Muscle layer of colon (tissue), 2 donors: ENCODE measurements at regions not wholly inside any gene's neighbourhood (a gene's known extent, or its start where the extent isn't known, plus 50 kb on each side); places are given as distances from the start of the nearest gene placed in this dataset.

Experiments
- H3K27ac ChIP-seq: one replicate; pipeline ENCODE4 v1.7.0; 2013; ENCODE audit warnings: low read depth, mild to moderate bottlenecking, low read length, moderate library complexity
- H3K27me3 ChIP-seq, 2 donors: one replicate each; pipeline ENCODE4 v1.7.0; 2013; ENCODE audit warnings: low read length in 2 of 2, mild to moderate bottlenecking in 2 of 2; ENCODE audit not compliant: insufficient read depth in 2 of 2, control insufficient read depth in 1 of 2
- H3K36me3 ChIP-seq: one replicate; pipeline ENCODE4 v1.7.0; 2013; ENCODE audit warnings: mild to moderate bottlenecking, low read length; ENCODE audit not compliant: insufficient read depth
- H3K4me1 ChIP-seq: one replicate; pipeline ENCODE4 v1.7.0; 2013; ENCODE audit warnings: mild to moderate bottlenecking, low read length; ENCODE audit not compliant: insufficient read depth
- H3K4me3 ChIP-seq, 2 donors: one replicate each; pipeline ENCODE4 v1.7.0; 2013; ENCODE audit warnings: low read length in 2 of 2, low read depth in 1 of 2, mild to moderate bottlenecking in 1 of 2, moderate library complexity in 1 of 2
- H3K9ac ChIP-seq: one replicate; pipeline ENCODE4 v1.7.0; 2013; ENCODE audit warnings: low read length
- H3K9me3 ChIP-seq: one replicate; pipeline ENCODE4 v1.7.0; 2013; ENCODE audit warnings: mild to moderate bottlenecking, low read length
- donor health status: abdominal sarcoma.
- donor health status: Adenocarcinoma of cecum.

DNA sequence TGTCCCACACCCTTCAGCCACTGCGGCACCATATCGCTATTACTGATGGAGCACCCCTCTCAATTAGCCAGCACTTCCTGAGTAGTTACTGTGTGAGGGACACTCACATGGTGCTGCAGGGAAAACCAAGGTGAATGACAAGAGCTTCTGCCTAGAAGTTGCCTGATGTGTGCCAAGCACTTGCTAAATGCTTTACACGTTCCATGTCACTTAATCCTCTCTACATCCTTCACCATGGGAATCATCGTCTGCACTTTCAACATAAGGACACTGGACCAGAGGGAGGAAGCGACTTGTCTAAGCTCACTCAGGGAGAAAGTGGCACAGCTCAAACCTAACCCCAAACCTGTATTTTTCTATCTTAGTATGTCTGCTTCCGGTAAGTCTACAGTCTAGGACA, 344.8 kb downstream of the SIPA1L2 start:
- no peaks in the 10 kb centered on the region for H3K9me3 ChIP-seq
- no peak overlapping the region for H3K9ac ChIP-seq
- no peak overlapping the region for H3K4me3 ChIP-seq
- H3K27ac ChIP-seq: no peak overlapping the region
- no peaks in the 10 kb centered on the region for H3K36me3 ChIP-seq
- H3K4me1 ChIP-seq: peaks cover 7% of the 10 kb centered on the region
- no peaks in the 10 kb centered on the region for H3K27me3 ChIP-seq

- Histone ChIP-seq H3K4me1 (peaks cover 7% of the 10 kb centered on the region), H3K9ac (no peak overlapping the region), H3K27me3 (no peaks in the 10 kb centered on the region), H3K27ac (no peak overlapping the region), H3K4me3 (no peak overlapping the region), H3K36me3 (no peaks in the 10 kb centered on the region), H3K9me3 (no peaks in the 10 kb centered on the region)
Observed at GRCh38 chr1:232283864-232284263, 346.1 kb downstream of the SIPA1L2 start.

- Histone ChIP-seq H3K27ac (no peak overlapping the region), H3K4me3 (no peak overlapping the region), H3K4me1 (no peaks in the 10 kb centered on the region), H3K9me3 (no peaks in the 10 kb centered on the region), H3K27me3 (no peaks in the 10 kb centered on the region), H3K36me3 (no peaks in the 10 kb centered on the region), H3K9ac (no peak overlapping the region)
Observed at GRCh38 chr1:232282498-232282897, 347.4 kb downstream of the SIPA1L2 start.

DNA sequence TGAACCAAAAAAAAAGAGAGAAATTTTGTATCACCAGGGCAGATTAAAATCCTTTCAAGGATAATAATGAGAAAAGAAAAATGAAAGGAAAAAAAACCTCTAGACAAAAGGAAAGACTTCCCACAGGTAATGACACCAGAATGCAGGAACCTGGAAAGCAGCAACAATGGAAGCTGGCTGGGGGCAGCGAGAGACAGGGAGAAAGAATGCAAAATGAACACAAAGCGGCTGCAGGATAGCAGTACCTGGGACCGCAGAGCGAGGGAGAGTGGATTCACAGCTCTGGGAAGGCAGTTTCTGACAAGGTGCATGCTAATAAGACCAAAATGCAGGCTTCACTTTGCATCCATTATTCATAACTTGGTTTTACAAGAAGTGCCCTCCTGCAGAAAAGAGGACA, 349.0 kb downstream of the SIPA1L2 start:
- H3K9me3 ChIP-seq: no peaks in the 10 kb centered on the region
- no peaks in the 10 kb centered on the region for H3K27me3 ChIP-seq
- no peak overlapping the region for H3K4me3 ChIP-seq
- no peaks in the 10 kb centered on the region for H3K36me3 ChIP-seq
- H3K9ac ChIP-seq: no peak overlapping the region
- no peak overlapping the region for H3K27ac ChIP-seq
- no peaks in the 10 kb centered on the region for H3K4me1 ChIP-seq

DNA sequence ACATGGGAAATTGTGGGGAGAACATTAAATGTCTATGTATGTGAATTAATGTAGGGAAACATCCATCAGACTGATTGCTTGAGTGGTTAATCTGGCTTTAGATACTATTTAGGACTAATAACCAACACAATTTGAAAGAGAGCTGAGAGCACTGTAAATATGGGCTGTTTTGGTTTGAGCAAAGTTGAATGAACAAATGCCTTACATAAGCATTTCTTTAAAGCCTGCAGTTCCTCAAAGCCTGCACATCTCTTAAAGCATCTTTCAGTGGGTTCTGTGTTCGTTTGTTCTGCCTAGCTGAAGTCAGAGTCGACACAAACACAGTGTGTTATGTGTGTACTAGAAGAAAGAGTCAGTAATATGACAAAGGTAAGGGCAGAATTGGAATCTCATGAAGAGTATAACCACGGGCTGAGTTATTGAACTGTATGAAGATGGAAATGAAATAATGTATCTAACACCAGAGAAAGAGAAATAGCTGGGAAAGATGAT, 350.0 kb downstream of the SIPA1L2 start:
- H3K9me3 ChIP-seq: no peaks in the 10 kb centered on the region
- H3K9ac ChIP-seq: no peak overlapping the region
- no peaks in the 10 kb centered on the region for H3K4me1 ChIP-seq
- H3K4me3 ChIP-seq: no peak overlapping the region
- H3K27me3 ChIP-seq: no peaks in the 10 kb centered on the region
- H3K27ac ChIP-seq: no peak overlapping the region
- no peaks in the 10 kb centered on the region for H3K36me3 ChIP-seq

DNA sequence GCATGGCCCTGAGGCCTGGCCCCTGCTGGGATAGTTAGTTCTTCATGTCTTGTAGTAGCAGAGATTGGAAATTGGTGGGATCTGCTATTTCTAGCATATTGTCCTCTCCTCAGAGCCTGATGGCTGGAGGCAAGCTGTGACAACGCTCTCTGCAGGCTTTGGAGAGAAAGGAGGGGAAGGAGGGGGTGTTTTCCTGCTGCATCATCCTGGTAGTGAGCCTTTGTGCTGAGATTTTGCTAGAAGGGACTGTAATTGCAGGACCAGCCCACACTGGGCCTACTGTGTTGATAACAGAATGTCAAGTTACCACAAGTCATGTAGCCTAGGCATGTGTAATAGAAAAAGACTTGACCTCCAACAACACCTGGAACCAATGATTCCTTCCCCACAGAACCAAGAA, 351.0 kb downstream of the SIPA1L2 start:
- H3K4me1 ChIP-seq: no peaks in the 10 kb centered on the region
- H3K9me3 ChIP-seq: no peaks in the 10 kb centered on the region
- H3K9ac ChIP-seq: no peak overlapping the region
- H3K36me3 ChIP-seq: no peaks in the 10 kb centered on the region
- H3K27me3 ChIP-seq: no peaks in the 10 kb centered on the region
- H3K4me3 ChIP-seq: no peak overlapping the region
- H3K27ac ChIP-seq: no peak overlapping the region

DNA sequence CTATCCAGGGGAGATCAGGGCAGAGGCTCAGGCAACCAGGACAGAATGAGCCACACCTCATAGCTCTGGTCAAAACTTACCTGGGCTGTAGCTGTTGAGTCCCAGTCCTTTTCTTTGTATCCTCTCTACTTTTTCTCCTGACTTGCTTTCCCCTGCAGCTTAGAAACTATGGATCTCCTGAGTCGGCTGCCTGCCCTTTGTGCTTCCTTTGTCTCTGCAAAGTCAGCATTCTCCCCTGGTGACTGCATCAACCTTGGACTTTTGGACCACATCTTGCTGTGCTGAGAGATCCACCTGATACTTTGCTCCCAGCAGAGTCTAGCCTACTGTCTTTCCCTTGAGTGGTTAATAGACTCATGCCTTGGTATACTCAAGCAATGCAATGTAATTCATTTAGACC, 353.3 kb downstream of the SIPA1L2 start:
- H3K27me3 ChIP-seq: no peaks in the 10 kb centered on the region
- H3K4me1 ChIP-seq: no peaks in the 10 kb centered on the region
- no peak overlapping the region for H3K27ac ChIP-seq
- no peaks in the 10 kb centered on the region for H3K9me3 ChIP-seq
- no peaks in the 10 kb centered on the region for H3K36me3 ChIP-seq
- H3K9ac ChIP-seq: no peak overlapping the region
- H3K4me3 ChIP-seq: no peak overlapping the region

- Histone ChIP-seq H3K27me3 (no peaks in the 10 kb centered on the region), H3K27ac (no peak overlapping the region), H3K4me1 (no peaks in the 10 kb centered on the region), H3K4me3 (no peak overlapping the region), H3K9ac (no peak overlapping the region), H3K36me3 (no peaks in the 10 kb centered on the region), H3K9me3 (no peaks in the 10 kb centered on the region)
Observed at GRCh38 chr1:232274999-232275710, 354.8 kb downstream of the SIPA1L2 start.

- Histone ChIP-seq H3K36me3 (no peaks in the 10 kb centered on the region), H3K4me3 (no peak overlapping the region), H3K27me3 (no peaks in the 10 kb centered on the region)
Observed at GRCh38 chr1:232274236-232274855, 355.6 kb downstream of the SIPA1L2 start.

DNA sequence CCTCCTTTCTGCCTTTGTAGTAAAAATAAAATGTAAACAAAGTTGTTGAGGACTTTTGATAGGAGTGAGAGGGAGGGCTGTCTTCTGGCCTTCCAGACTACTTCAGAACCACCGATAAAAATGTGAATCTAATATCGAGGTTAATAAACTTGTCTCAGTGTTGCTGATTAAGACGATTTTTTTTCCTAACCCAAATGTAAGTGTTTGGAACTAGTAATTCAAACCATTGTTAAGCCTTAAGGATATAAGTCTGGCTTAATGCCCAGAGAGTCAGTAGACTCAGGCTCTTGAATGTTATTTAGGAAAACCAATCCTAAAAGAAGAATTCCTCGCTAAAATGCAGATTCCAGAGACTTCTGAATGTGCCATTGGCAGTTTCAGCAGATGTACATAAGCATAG, 356.9 kb downstream of the SIPA1L2 start:
- Histone ChIP-seq H3K27me3 (no peaks in the 10 kb centered on the region), H3K9me3 (no peaks in the 10 kb centered on the region), H3K27ac (no peak overlapping the region), H3K4me1 (no peaks in the 10 kb centered on the region), H3K36me3 (no peaks in the 10 kb centered on the region), H3K4me3 (no peak overlapping the region), H3K9ac (no peak overlapping the region)

More at GRCh38 chr1:232274236-232274855, 355.6 kb downstream of the SIPA1L2 start:
- no peaks in the 10 kb centered on the region for H3K4me1 ChIP-seq
- no peaks in the 10 kb centered on the region for H3K9me3 ChIP-seq
- H3K27ac ChIP-seq: no peak overlapping the region
- no peak overlapping the region for H3K9ac ChIP-seq

- Histone ChIP-seq H3K4me3 (no peak overlapping the region), H3K27me3 (no peaks in the 10 kb centered on the region)
Observed at GRCh38 chr1:232271991-232272589, 357.8 kb downstream of the SIPA1L2 start.

More at GRCh38 chr1:232271991-232272589, 357.8 kb downstream of the SIPA1L2 start:
- H3K27ac ChIP-seq: no peak overlapping the region
- no peaks in the 10 kb centered on the region for H3K9me3 ChIP-seq
- no peaks in the 10 kb centered on the region for H3K4me1 ChIP-seq
- H3K9ac ChIP-seq: no peak overlapping the region
- H3K36me3 ChIP-seq: no peaks in the 10 kb centered on the region
